ENCODE measurements at regions not wholly inside any gene's neighbourhood (a gene's known extent, or its start where the extent isn't known, plus 50 kb on each side); places are given as distances from the start of the nearest gene placed in this dataset.

DNA sequence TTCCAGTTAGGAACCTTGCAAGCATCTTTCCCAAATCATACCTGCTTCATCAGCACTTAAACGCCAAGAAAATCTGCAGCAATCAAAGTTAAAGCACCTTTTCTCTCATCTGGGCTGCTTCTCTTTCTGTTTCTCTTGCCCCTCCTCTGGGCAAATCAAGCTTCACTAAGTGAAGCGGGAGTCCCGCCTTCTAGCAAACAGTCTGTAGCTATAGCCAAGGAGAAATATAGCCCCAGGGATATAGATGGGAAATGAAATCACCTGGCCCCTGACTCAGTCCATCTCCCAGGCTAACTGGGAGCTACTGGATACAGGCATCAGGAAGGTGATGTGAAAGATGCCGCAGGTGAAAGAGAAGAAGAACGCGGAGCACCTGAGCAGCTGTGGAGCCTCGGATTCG is 481.9 kb downstream of the C6orf118 start:
- TF ChIP-seq, protein P1, sequence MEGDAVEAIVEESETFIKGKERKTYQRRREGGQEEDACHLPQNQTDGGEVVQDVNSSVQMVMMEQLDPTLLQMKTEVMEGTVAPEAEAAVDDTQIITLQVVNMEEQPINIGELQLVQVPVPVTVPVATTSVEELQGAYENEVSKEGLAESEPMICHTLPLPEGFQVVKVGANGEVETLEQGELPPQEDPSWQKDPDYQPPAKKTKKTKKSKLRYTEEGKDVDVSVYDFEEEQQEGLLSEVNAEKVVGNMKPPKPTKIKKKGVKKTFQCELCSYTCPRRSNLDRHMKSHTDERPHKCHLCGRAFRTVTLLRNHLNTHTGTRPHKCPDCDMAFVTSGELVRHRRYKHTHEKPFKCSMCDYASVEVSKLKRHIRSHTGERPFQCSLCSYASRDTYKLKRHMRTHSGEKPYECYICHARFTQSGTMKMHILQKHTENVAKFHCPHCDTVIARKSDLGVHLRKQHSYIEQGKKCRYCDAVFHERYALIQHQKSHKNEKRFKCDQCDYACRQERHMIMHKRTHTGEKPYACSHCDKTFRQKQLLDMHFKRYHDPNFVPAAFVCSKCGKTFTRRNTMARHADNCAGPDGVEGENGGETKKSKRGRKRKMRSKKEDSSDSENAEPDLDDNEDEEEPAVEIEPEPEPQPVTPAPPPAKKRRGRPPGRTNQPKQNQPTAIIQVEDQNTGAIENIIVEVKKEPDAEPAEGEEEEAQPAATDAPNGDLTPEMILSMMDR (IDR thresholded peaks at IDR 0.05; ENCODE audit: low read depth, low read length, poor library complexity, severe bottlenecking), result no peak
- TF ChIP-seq EZH2phosphoT487 (IDR thresholded peaks at IDR 0.05; ENCODE audit: borderline replicate concordance, low read length), result no peak
